GM12891 (cell line): ENCODE measurements at regions not wholly inside any gene's neighbourhood (a gene's known extent, or its start where the extent isn't known, plus 50 kb on each side); places are given as distances from the start of the nearest gene placed in this dataset.

Experiments used
- PAX5 ChIP-seq: IDR thresholded peaks from 2 replicates; pipeline ENCODE4 v1.6.1; 2011; ENCODE audit warnings: low read length, moderate library complexity, mild to moderate bottlenecking; ENCODE audit not compliant: insufficient read depth, severe bottlenecking
- POLR2A ChIP-seq: IDR thresholded peaks from 2 replicates; pipeline ENCODE4 v1.6.1; 2011; ENCODE audit warnings: low read depth, low read length, control low read depth
- POLR2AphosphoS5 ChIP-seq: IDR thresholded peaks from 2 replicates; pipeline ENCODE4 v1.6.1; 2011; ENCODE audit warnings: low read depth, low read length, control low read depth
- POU2F2 ChIP-seq: IDR thresholded peaks from 2 replicates; pipeline ENCODE4 v1.6.1; 2011; ENCODE audit warnings: low read depth, mild to moderate bottlenecking, control low read depth, low read length, moderate library complexity
- SPI1 ChIP-seq: IDR thresholded peaks from 2 replicates; pipeline ENCODE4 v1.6.1; 2011; ENCODE audit warnings: low read depth, low read length, control low read depth
- TAF1 ChIP-seq: IDR thresholded peaks from 2 replicates; pipeline ENCODE4 v1.6.1; 2011; ENCODE audit warnings: low read depth, low read length, control low read depth

- no peak for TF ChIP-seq POLR2AphosphoS5
- no peak for TF ChIP-seq POLR2A
- no peak for TF ChIP-seq TAF1
- no peak for TF ChIP-seq SPI1
- TF ChIP-seq POU2F2, result no peak
- no peak for TF ChIP-seq PAX5
Measured at GRCh38 chr2:78876316-78876688, 149.2 kb upstream of the REG3G start.
